GM19043 (cell line): ENCODE measurements at regions not wholly inside any gene's neighbourhood (a gene's known extent, or its start where the extent isn't known, plus 50 kb on each side); places are given as distances from the start of the nearest gene placed in this dataset.

Experiments used
- ATAC-seq: cut with Tn5 transposase; IDR thresholded peaks from one replicate; pipeline ENCODE4 v1.9.1; 2021; ENCODE audit warnings: low read depth; ENCODE audit not compliant: unreplicated experiment

GRCh38 chr3:144358191-144358590, 386.6 kb downstream of the DIPK2A start:
- ATAC-seq, result no peak

GRCh38 chr3:144361002-144361401, 389.4 kb downstream of the DIPK2A start:
- no peak for ATAC-seq

GRCh38 chr3:144362126-144362525, 390.5 kb downstream of the DIPK2A start:
- ATAC-seq, result no peak

- ATAC-seq, result no peak
Measured at GRCh38 chr3:144363856-144364255, 392.2 kb downstream of the DIPK2A start.

- no peak for ATAC-seq
Measured at GRCh38 chr3:144364737-144365136, 393.1 kb downstream of the DIPK2A start.

GRCh38 chr3:144369129-144369879, 397.7 kb downstream of the DIPK2A start:
- ATAC-seq, result no peak

- no peak for ATAC-seq
Measured at GRCh38 chr3:144375088-144375487, 403.5 kb downstream of the DIPK2A start.

GRCh38 chr3:144380849-144381248, 409.2 kb downstream of the DIPK2A start:
- no peak for ATAC-seq

- ATAC-seq, result no peak
Measured at GRCh38 chr3:144381607-144382006, 410.0 kb downstream of the DIPK2A start.

GRCh38 chr3:144384241-144384979, 412.8 kb downstream of the DIPK2A start:
- no peak for ATAC-seq

GRCh38 chr3:144390786-144391185, 419.2 kb downstream of the DIPK2A start:
- no peak for ATAC-seq

GRCh38 chr3:144391236-144391635, 419.6 kb downstream of the DIPK2A start:
- ATAC-seq, result no peak

- ATAC-seq, result no peak
Measured at GRCh38 chr3:144394032-144394431, 422.4 kb downstream of the DIPK2A start.

GRCh38 chr3:144402430-144402829, 430.8 kb downstream of the DIPK2A start:
- ATAC-seq, result no peak

- ATAC-seq, result no peak
Measured at GRCh38 chr3:144403040-144403457, 431.4 kb downstream of the DIPK2A start.

GRCh38 chr3:144407335-144407734, 435.7 kb downstream of the DIPK2A start:
- no peak for ATAC-seq

GRCh38 chr3:144409319-144409718, 437.7 kb downstream of the DIPK2A start:
- no peak for ATAC-seq

GRCh38 chr3:144413068-144413467, 441.4 kb downstream of the DIPK2A start:
- no peak for ATAC-seq

- no peak for ATAC-seq
Measured at GRCh38 chr3:144415492-144415891, 443.9 kb downstream of the DIPK2A start.

GRCh38 chr3:144424606-144425005, 453.0 kb downstream of the DIPK2A start:
- no peak for ATAC-seq

- ATAC-seq, result no peak
Measured at GRCh38 chr3:144426366-144426765, 454.7 kb downstream of the DIPK2A start.

GRCh38 chr3:144426967-144427366, 455.3 kb downstream of the DIPK2A start:
- no peak for ATAC-seq
